ENCODE measurements at regions not wholly inside any gene's neighbourhood (a gene's known extent, or its start where the extent isn't known, plus 50 kb on each side); places are given as distances from the start of the nearest gene placed in this dataset.

- no peaks in the 10 kb centered on the region for H3K27me3 ChIP-seq (ENCODE audit: insufficient read depth in 3 of 3, low read length in 2 of 3)
- no peak overlapping the region for H3K4me3 ChIP-seq
- intact Hi-C loops (cut with DNase I) = loop anchor here in 1 of 2 donors (10.0 kb wide), 1 partner anchor 275 kb away; no protein-coding TSS in a partner anchor
- no peak for TF ChIP-seq CTCF (IDR thresholded peaks at IDR 0.05)
- peak overlapping the region; percentile 28 for H3K27ac ChIP-seq
- ATAC-seq = peak; percentile 43 to 73 (median 54)
- DNase-seq = peak in 1 of 2 donors; percentile 18
- WGBS, 3 donors = 26 to 35% (median 31%) methylated on average over 5 of the region's 5 CpGs
- peaks cover 4% of the 10 kb centered on the region for H3K4me1 ChIP-seq
- H3K36me3 ChIP-seq (ENCODE audit: insufficient read depth in 1 of 2, low read depth in 1 of 2) = no peaks in the 10 kb centered on the region
- no peaks in the 10 kb centered on the region for H3K9me3 ChIP-seq
Observed at GRCh38 chr2:150619607-150620330, 132.3 kb upstream of the RND3 start.

GRCh38 chr2:150618245-150618895 lies 130.9 kb upstream of the RND3 start:
- no peak overlapping the region for H3K4me3 ChIP-seq
- no peak for ATAC-seq
- intact Hi-C loops (cut with DNase I) = loop anchor here in 1 of 2 donors (10.0 kb wide), 1 partner anchor 276 kb away; no protein-coding TSS in a partner anchor
- H3K27me3 ChIP-seq (ENCODE audit: insufficient read depth in 3 of 3, low read length in 2 of 3) = no peaks in the 10 kb centered on the region
- H3K9me3 ChIP-seq = no peaks in the 10 kb centered on the region
- TF ChIP-seq CTCF (IDR thresholded peaks at IDR 0.05) = no peak
- H3K36me3 ChIP-seq (ENCODE audit: insufficient read depth in 1 of 2, low read depth in 1 of 2) = no peaks in the 10 kb centered on the region
- 32 to 49% (median 37%) methylated on average over 7 of the region's 7 CpGs for WGBS, 3 donors
- peaks cover 4% of the 10 kb centered on the region for H3K4me1 ChIP-seq
- no peak for DNase-seq
- H3K27ac ChIP-seq = no peak overlapping the region

GRCh38 chr2:150617351-150617978 lies 130.0 kb upstream of the RND3 start:
- no peak for TF ChIP-seq CTCF (IDR thresholded peaks at IDR 0.05)
- H3K27ac ChIP-seq = no peak overlapping the region

DNA sequence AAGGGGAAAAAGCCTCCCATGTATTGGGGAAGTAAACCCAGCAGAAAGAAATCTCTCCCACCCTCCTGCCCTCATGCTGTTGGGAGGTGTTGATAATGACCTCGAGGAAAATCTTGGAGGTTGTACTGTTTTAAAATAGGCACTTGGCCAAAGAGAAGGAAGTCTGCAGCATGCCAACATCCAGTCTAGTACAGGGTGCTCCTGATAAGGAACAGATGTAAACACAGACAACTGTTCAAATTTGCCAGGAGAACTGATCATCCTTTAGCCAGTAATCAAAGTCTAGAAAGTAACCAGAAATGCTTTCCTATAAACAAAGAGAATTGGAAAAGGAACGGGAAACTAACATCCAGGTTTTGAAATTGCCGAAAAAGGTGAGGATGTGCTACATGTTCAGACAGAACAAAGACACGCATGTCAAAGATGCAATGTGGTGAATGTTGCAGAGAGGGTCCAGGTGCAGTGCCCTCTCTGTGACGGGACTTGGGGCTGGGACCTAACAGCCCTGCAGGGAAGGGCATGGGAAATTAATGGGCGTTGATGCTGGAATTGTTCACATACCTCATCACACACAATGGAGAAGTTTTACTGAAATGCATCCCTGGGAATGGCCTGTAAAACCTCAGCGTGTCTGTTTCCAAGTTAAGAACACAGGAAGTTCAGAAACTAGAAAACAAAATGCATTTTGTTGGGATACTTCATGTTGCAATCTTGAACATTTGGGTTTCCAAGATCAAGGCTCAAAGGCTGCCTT lies 125.7 kb upstream of the RND3 start:
- Histone ChIP-seq H3K36me3 (ENCODE audit: insufficient read depth in 1 of 2, low read depth in 1 of 2) (no peaks in the 10 kb centered on the region), H3K27me3 (ENCODE audit: insufficient read depth in 3 of 3, low read length in 2 of 3) (no peaks in the 10 kb centered on the region), H3K9me3 (no peaks in the 10 kb centered on the region), H3K27ac (no peak overlapping the region), H3K4me1 (no peaks in the 10 kb centered on the region), H3K4me3 (no peak overlapping the region)
- 42 to 54% (median 42%) methylated on average over 7 of the region's 7 CpGs for WGBS, 3 donors
- intact Hi-C loops (cut with DNase I) = loop anchor here in 1 of 2 donors (10.0 kb wide), 1 partner anchor 282 kb away; no protein-coding TSS in a partner anchor
- DNase-seq (no peak), ATAC-seq (no peak)
- TF ChIP-seq CTCF (IDR thresholded peaks at IDR 0.05) = no peak

More at GRCh38 chr2:150617351-150617978, 130.0 kb upstream of the RND3 start:
- WGBS, 3 donors = 73 to 77% (median 74%) methylated on average over 6 of the region's 6 CpGs
- DNase-seq = no peak
- intact Hi-C loops (cut with DNase I) = loop anchor here in 1 of 2 donors (10.0 kb wide), 1 partner anchor 277 kb away; no protein-coding TSS in a partner anchor
- ATAC-seq = no peak
- Histone ChIP-seq H3K4me3 (no peak overlapping the region), H3K36me3 (ENCODE audit: insufficient read depth in 1 of 2, low read depth in 1 of 2) (no peaks in the 10 kb centered on the region), H3K9me3 (no peaks in the 10 kb centered on the region), H3K4me1 (peaks cover 4% of the 10 kb centered on the region), H3K27me3 (ENCODE audit: insufficient read depth in 3 of 3, low read length in 2 of 3) (no peaks in the 10 kb centered on the region)
